DMS 273 (cell line): ENCODE measurements at regions not wholly inside any gene's neighbourhood (a gene's known extent, or its start where the extent isn't known, plus 50 kb on each side); places are given as distances from the start of the nearest gene placed in this dataset.
A peak's percentile ranks its signal among the peaks of the same experiment; 100 is the strongest.
"Not testable (repeated sequence)": the region's sequence is repeated elsewhere in the genome, so short reads cannot be mapped to it uniquely, and the experiment has no call there.

Experiments
- DNase-seq: peaks from one replicate; lab custom pipeline; 2025; ENCODE audit not compliant: unreplicated experiment; lab: John Stamatoyannopoulos, UW

DNA sequence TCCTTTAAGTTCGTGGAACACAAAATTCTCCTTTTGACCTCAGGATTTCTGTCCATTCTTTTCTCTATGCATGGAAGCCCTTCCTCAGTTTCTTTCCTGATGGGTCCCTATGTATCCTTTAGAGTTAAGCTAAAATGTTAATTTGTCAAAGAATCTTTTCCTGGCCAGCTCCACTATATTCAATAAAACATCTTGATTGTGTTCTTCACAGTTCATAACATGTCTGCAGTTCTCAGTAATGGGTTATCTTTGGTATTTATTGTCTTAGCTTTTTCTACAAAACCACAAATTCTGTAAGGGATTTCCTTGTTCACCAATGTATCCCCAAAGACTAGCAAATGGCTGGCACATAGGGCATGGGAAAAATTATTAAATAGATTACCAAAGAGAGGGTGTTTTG lies 998.5 kb downstream of the ADGRL2 start:
- no peak for DNase-seq

DNA sequence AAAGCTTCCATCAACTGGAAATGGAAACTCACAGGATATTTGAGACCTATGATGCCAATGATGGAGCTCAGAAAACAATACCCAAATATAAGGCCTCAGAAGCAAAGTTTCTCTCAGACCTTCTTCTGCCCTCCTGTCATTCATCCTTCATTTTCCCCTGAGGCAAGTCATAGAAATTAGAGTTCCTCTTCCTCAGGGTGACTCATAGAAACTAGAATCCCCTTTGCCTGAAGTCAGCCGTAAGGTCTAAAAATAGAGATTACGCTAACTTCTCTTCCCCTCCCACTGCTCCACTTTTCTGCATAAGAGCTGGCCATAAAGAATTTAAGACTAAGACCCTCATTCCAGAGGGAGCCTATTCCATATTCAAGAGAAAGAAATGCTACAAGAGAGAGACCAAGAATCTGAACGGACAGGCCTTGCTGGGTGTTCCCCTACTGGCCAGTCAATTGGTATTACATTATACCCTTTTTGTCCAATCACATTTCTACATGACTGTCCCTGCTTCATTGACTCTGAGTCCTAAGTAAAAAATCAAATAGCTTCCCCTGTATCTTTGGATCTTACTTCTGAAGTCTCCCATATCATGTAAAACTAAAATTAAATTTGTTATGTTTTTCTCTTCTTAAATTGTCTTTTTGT lies 994.9 kb downstream of the ADGRL2 start:
- DNase-seq, result no peak

DNA sequence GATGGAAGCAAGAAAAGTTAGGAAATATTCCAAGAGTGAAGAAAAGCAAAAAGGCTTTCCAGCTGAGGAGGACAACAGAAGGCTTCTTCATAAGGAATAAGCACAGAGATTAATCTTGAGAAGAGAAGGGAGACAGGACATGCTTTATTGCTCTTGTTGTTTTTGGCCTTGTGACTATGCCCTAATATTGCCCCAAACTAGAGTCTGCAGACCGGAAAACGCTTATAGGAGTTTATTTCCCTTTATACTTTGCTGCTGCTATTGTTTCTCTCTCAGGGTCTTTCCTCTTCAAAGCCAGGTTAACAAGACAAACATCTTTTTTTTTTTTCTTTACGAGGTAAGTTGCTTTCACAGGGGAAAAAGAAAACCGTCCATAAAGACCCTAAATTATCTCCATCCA lies 991.4 kb downstream of the ADGRL2 start:
- DNase-seq, result no peak

DNA sequence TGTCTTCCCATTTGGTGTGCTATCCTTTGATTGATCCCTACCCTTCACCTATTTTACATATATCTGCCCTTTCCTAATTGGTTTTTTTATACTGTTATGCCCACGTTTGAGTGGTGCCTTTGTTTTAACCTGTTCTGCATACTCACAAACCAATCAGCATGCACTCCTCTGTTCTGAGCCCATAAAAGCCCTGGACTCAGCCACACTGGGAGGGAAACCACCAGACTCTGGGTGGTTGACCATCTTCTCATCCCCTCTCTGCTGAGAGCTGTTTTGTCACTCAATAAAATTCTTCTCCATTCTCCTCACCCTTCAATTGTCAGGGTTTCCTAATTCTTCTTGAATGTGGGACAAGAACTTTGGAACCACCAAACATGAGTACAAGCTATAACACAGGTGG lies 989.8 kb downstream of the ADGRL2 start:
- DNase-seq, result no peak

DNA sequence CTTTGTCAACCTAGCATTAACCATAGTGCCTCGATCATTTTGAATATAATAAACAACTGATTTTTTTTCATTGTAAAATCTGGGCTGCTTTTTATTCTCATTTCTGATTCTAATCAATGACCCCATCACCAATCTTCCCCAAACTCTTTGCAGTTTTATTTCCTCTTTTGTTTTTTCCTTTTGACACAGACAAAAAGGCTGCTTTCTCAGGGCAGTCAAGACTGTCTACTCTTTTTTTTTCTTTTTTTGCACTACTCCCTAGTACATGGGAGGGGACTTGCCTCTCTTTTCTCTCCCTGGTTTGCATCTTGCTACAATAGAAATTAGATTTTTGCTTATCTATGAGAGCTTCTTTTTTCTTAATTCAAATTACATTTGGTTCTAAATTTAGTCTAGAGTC lies 987.9 kb downstream of the ADGRL2 start:
- DNase-seq, result no peak

DNA sequence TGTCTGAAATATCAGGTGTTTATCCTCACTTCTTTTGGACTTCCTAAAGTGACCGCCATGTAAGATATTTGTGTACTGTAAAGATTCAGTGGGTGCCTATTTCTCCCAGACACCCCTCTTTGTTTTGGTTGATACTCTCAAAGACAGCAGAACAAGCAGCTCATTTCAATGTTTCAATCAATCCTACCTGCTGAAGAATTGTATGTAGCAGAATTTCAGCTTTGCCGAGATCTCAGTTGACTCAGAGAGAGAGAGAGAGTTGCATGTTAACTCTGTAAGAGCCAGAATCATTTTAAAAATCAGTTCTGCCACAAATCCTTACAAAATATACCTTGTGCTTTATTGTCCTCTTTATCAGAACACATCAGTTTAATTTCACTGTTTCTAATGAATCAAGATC lies 987.3 kb downstream of the ADGRL2 start:
- DNase-seq, result no peak

DNA sequence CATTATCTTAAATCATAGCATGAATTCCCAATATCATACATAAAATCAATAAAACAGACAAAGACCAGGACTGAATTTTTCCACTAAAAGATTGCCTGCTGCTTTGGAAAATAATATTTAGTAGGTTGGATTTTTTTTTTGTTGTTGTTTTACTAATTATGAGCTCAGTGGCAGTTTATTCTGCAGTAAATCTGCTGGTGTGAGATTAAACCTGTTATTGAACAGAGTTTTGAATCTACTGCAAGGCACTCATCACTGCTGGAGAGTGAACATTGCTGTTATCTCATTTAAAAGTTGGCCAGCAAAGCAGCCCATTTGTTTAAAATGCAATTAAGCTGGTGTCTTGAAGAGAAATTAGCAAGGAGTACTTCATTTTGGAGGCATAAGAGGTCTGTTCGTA lies 986.1 kb downstream of the ADGRL2 start:
- DNase-seq, result no peak

DNA sequence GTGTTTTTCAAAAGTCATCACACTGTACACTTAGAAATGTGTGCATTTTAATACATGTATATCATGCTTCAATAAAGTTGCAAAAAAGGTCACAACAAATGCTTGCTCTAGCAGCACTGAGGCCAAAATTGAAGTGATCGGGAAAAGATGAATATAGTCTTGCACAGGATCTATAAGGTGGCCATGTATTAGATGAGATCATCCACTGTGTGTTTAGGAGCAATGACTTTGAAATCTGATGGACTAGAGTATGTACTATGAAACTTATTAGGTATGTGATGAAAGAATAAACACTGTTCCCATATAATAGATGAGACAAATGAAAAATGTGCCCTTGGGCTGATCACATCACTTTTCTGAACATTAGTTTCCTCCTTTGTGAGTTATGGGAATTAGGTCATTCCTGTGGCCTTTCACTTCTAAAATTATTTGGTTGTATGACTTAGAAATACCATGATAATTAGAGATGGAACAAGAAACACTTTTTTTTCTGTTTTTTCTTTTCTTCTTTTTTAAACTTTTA lies 984.6 kb downstream of the ADGRL2 start:
- DNase-seq, result no peak

DNA sequence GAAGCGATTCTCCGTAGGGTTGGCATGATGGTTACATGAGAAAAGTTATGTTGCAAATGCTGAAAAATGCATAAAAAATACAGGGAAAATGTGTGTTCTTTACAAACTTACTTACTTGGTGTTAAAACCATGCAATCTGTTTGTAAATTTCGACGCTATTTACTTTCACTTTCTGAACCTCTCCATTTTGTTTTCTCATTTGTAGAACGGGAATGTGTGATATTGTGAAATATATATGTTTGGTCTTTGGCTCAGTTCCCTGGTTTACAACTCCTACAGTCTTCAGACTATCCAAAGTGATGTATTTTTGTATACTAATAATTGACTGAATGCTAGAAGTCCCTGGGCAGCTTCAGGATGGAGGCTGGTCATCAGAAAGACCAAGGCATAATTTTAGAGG lies 982.3 kb downstream of the ADGRL2 start:
- DNase-seq, result no peak

DNA sequence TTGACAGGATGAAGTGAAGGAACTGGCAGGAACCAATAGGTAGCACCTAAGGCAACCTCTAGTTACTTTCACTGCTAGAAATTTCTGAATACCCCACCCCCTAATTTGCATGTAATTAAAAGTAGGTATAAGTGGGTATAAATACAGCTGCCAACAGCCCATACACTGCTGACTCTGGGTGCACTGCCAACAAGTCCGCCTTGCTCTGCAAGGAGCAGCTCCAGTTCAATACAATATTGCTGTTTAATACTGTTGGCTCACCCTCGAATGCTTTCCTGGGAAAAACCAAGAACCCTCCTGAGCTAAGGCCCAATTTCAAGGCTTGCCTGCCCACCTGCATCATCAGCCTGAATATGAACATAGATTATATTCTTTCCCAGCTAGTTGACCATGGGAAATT lies 981.9 kb downstream of the ADGRL2 start:
- no peak for DNase-seq

DNA sequence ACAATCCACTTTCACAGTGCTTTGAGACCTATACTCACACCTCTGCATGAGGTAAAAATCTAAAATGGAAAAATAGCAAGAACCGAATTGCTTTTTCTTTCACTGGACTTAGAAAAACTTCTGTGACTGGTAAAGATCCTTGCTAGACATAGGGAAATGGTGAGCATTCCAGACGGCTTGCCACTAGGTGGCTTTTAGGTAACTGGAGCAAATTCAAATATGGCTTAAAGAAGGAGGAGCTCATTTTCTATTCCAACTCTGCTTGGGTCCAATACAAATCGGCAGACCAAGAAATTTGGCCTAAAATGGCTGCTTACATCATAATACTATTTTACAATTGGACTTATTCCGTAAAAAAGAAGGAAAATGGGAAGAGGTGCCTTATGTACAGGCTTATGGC lies 977.9 kb downstream of the ADGRL2 start:
- peak; percentile 40 for DNase-seq

DNA sequence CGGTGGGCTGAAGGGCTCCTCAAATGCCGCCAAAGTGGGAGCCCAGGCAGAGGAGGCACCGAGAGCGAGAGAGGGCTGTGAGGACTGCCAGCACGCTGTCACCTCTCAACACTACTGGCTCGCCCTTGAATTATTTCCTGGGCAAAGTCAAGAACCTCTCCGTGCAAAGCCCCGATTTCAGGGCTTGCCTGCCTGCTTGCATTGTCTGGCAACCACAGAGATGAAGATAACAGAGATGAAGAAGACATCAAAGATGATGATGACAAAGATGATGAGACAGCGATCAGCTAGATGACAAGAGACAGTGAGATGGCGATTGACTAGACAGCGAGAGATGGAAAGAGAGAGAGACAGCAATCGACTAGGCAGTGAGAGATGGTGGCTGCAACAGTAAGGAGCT lies 976.5 kb downstream of the ADGRL2 start:
- no peak for DNase-seq

DNA sequence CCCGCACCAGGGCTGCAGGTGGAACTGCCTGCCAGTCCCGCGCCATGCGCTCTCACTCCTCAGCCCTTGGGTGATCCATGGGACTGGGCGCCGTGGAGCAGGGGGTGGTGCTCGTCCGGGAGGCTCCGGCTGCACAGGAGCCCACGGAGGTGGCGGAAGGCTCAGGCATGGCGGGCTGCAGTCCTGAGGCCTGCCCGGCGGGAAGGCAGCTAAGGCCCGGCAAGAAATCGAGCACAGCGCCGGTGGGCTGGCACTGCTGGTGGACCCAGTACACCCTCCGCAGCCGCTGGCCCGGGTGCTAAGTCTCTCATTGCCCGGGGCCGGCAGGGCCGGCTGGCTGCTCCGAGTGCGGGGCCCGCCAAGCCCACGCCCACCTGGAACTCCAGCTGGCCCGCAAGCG lies 976.0 kb downstream of the ADGRL2 start:
- DNase-seq, result not testable (repeated sequence)

DNA sequence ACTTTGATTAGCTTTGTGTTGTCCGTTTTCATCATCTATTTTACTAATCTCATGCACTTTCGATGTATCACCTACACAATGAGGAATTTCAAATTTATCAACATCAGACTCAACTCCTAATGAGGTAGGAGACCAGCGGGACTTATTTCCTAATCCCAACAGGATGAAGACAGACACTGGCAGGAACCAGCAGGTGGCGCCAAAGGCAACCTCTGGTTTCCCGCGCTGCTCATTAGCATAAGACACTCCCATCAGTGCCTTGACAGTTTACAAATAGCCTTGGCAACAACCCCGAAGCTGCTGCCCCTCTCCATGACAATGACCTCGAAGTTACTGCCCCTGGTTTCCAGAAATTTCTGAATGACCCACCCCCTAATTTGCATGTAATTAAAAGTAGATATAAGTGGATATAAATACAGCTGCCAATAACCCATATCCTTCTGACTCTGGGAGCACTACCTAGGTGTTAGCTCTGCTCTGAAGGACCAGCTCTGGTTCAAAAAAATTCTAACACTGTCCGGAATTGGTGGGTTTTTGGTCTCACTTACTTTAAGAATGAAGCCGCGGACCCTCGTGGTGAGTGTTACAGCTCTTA lies 974.8 kb downstream of the ADGRL2 start:
- DNase-seq, result peak; percentile 63

DNA sequence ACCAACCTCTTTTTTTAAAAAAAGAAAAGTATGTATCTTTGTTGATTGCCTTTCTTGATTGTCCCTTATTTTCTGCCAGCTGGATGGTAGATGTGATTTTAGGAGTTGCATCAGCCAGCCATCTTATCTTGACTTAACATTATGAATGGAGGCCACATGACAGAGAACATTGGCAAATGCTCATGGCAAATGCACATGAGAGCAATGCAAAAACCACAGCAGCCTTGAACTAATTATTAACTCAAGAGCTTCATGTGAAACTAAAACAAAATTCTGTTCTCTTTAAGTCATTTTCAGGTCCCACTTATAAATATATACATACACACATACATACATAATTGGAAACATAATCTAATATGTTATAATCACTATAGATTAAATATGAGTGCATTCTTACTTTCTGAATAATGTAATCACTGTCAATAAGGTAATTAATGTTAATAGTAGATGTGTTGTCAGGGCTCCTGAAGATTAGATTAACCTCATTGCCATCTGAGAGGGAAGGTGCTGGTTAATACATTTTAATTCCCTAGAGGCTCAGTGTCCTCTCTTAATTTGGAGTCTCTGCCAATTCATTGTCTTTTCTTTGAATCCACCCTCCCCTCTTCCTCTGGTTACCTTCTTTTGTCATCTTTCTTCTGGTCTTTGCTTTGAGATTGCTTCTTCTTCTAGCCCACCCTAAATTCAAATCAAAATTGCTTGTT lies 962.2 kb downstream of the ADGRL2 start:
- DNase-seq, result no peak

DNA sequence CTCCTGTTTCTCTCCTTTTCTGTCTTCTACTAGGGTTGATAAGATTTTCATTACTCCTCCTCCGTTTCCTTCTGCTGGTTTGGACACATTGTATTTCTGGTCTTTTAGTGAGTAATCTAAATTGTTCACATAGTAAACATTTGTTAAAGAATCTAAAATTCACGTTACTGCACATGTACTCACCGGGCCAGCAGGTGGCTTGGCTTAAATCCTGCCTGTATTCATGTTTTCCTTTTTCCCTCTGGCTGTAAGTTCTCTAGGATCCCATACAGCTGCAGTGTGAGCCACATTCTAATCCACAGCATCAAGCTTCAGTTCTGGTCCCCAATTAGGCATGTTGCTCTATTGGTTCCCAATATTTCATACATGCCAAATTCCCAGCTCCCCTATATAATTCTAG lies 958.3 kb downstream of the ADGRL2 start:
- DNase-seq, result no peak

DNA sequence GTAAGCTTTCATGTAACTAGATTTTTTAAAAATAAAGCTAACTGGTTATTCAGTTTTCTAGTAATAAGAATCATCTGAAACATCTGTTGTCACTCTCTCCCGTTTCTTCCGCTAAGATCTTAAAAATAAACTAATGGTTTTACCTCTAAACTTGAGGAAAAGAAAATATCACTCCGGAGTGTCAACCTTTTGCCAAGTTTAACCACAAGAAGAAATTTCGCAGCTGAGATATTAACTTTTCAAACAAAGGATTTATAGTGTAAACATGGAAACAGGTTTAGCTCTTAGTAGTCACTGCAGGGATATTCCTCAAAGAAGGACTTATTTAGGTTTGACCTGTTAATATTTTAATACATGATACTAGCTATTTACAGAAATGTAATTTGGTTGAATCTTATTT lies 954.9 kb downstream of the ADGRL2 start:
- no peak for DNase-seq

DNA sequence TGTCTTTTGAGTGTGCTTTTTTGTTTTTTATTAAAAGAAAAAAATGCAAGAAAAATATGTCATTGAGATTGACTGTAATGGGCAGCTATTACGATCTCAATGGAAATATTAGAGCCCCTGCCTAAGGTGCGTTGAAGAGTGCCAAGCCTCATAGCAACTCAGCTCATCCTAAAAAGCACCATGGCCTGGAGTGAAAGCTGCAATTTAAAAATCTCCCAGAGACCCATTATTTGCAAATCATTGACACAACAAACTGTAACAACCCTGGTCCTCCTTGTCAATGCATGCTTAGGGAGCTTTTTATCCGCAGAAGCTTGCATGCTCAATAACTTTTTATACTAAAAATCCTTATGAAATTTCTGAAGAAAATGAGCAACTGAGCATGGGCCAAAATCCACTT lies 954.5 kb downstream of the ADGRL2 start:
- no peak for DNase-seq

DNA sequence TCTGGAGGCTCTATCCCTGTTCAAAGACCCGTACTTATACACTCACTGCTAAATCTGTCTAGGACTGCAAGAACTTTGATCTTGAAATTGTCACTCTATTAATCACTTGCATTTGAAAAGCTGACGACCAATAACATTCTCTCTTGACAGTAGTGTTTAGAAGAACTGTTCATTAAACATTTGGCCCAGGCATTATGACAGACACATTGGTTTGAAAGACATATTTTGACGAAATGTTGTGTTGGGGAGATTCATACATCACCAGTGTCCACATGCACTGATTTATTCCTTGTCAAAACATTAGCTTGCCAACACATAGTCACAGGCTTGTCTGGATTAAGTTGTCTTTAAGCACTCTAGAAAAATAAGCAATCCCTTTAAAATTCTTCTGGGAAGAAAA lies 951.3 kb downstream of the ADGRL2 start:
- no peak for DNase-seq

DNA sequence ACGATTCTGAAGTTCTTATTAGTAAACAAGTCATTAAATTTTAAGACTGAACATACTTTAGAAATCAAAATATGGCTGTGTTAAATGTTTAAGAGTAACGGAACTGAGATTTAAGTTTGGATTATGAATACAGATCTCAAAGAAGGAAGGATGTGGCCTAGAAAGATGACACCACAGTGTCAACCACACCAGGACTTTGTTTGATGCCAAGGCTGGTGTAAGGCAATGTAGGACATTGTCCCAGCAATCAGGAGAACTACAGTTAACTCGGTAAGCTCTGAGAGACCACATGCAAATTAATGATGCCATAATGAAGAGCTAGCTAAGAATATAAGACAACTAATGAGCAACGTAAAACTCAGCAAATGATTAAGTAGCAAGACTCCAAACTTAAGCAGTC lies 932.9 kb downstream of the ADGRL2 start:
- DNase-seq, result no peak

DNA sequence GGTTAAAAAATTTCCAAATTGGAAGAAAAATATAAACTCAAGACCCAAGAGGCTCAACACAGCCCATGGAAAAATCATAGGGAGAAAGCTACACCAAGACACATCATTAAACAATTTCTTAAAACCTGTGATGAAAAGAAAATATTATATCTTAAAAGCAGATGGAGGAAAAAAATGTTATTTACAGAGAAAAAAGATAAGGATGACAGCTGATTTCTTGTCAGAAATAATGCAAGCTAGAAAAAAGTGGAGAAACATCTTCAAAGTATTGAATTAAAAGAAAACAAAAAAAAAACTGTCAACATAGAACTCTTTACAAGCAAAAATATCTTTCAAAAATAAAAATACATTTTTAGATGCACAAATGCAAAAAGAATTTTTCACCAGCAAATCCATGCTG lies 930.5 kb downstream of the ADGRL2 start:
- no peak for DNase-seq

DNA sequence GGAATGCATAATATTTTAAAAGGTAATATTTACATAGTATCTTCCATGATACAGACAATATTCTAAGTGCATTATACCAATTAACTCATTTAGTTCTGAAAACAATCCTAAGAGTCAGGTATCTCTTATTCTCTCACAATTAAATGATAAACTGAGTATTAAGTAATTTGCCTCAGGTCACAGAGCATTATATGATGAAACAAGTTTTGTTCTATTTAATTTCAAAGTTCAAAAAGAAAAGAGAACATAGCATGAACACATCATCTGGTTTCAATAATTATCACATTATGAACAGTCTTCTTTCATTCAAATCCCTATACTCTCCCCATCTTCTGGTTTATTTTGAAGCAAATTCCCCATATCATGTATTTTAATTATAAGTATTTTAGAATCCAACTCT lies 927.5 kb downstream of the ADGRL2 start:
- DNase-seq, result no peak
